ENCODE measurements at regions not wholly inside any gene's neighbourhood (a gene's known extent, or its start where the extent isn't known, plus 50 kb on each side); places are given as distances from the start of the nearest gene placed in this dataset.

DNA sequence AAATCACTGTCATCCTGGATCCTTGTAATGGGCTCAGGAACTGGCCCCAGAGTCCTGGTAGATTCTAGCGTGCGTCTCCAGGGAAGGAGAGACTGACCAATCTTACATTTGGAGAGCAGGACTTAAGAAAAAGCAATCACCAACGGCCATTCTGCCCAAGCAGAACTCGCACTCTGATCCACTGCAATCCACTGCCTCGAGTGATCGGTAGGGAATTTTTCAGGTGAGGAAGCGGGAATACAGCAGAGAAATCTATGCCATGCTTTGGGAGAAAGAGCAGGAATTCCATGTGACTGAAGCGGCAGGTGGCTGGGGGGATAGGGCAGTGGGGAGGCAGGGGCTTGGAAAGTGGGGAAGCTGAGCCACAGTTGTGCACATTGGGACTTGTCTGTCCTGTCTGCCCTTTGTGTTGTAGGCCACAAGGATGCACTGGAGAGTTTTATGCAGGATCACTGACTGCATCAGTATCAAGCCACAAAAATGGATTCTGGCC is 143.9 kb upstream of the HS3ST2 start:
- H3K36me3 Mint-ChIP-seq (ENCODE audit: insufficient read depth, unreplicated experiment): no peaks in the 10 kb centered on the region
- no peak for DNase-seq
- H3K27ac Mint-ChIP-seq (ENCODE audit: unreplicated experiment): no peak overlapping the region
- intact Hi-C loops (cut with micrococcal nuclease; ENCODE audit: unreplicated experiment): no loop called here
- no peaks in the 10 kb centered on the region for H3K4me1 Mint-ChIP-seq (ENCODE audit: low read depth, unreplicated experiment)
- TF ChIP-seq, protein P1, sequence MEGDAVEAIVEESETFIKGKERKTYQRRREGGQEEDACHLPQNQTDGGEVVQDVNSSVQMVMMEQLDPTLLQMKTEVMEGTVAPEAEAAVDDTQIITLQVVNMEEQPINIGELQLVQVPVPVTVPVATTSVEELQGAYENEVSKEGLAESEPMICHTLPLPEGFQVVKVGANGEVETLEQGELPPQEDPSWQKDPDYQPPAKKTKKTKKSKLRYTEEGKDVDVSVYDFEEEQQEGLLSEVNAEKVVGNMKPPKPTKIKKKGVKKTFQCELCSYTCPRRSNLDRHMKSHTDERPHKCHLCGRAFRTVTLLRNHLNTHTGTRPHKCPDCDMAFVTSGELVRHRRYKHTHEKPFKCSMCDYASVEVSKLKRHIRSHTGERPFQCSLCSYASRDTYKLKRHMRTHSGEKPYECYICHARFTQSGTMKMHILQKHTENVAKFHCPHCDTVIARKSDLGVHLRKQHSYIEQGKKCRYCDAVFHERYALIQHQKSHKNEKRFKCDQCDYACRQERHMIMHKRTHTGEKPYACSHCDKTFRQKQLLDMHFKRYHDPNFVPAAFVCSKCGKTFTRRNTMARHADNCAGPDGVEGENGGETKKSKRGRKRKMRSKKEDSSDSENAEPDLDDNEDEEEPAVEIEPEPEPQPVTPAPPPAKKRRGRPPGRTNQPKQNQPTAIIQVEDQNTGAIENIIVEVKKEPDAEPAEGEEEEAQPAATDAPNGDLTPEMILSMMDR (IDR thresholded peaks at IDR 0.05; ENCODE audit: insufficient read depth in 1 of 2, low read depth in 1 of 2, low read length in 1 of 2, severe bottlenecking in 1 of 2, unreplicated experiment in 1 of 2): no peak
- BruUV-seq (replicated peaks): no TSS peak
- H3K4me3 ChIP-seq (ENCODE audit: low read depth, low read length): no peak overlapping the region
- no peaks in the 10 kb centered on the region for H3K9me3 ChIP-seq
- no peaks in the 10 kb centered on the region for H3K36me3 ChIP-seq (ENCODE audit: control insufficient read depth, insufficient read depth, low read length)
- no peak overlapping the region for H3K4me3 Mint-ChIP-seq (ENCODE audit: unreplicated experiment)
- H3K27me3 Mint-ChIP-seq (ENCODE audit: insufficient read depth, unreplicated experiment): no peaks in the 10 kb centered on the region
- peaks cover 2% of the 10 kb centered on the region; the same call in 1 of the 2 replicates for H3K27me3 ChIP-seq (replicated peaks; ENCODE audit: control insufficient read depth, insufficient read depth, low read length)
- H3K4me1 ChIP-seq: no peaks in the 10 kb centered on the region
- ChIA-PET CTCF (interaction anchor here (0.5 to 0.6 kb wide), 2 partner anchors 25 to 391 kb away, joined by 3 read pairs; no protein-coding TSS in a partner anchor), POLR2A (no interaction called here)
- no peaks in the 10 kb centered on the region for H3K9me3 Mint-ChIP-seq (ENCODE audit: unreplicated experiment)

DNA sequence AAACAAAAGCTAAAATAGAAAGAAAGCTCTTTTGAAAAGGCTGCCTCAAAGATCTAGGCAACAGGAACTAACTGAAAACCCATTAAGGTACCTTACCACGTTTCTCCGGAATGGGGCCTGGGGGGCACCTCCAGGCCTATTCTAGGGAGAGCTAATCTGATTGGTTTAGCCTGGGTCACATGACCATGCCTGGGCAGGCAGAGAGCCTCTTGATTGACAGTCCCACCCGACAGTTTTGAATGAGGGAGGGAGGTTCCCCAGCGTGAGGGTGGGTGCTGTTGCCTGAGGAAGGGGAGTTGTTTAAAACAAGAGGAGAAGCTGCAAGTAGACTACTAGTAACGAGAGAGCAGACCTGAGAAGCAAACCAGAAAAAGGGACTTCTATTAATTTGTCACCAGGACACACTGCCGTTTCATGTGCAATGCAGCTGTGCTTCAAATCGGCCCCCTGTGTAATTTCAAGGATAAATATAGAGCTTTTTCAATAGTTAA is 143.4 kb upstream of the HS3ST2 start:
- Histone ChIP-seq H3K9me3 (no peaks in the 10 kb centered on the region), H3K36me3 (ENCODE audit: control insufficient read depth, insufficient read depth, low read length) (no peaks in the 10 kb centered on the region), H3K4me3 (ENCODE audit: low read depth, low read length) (no peak overlapping the region), H3K27me3 (replicated peaks; ENCODE audit: control insufficient read depth, insufficient read depth, low read length) (peaks cover 2% of the 10 kb centered on the region; the same call in 1 of the 2 replicates), H3K4me1 (no peaks in the 10 kb centered on the region)
- ChIA-PET CTCF (interaction anchor here (0.6 kb wide), 1 partner anchor 392 kb away, joined by 3 read pairs; no protein-coding TSS in a partner anchor), POLR2A (no interaction called here)
- Mint-ChIP-seq H3K9me3 (ENCODE audit: unreplicated experiment) (no peaks in the 10 kb centered on the region), H3K27me3 (ENCODE audit: insufficient read depth, unreplicated experiment) (no peaks in the 10 kb centered on the region), H3K4me3 (ENCODE audit: unreplicated experiment) (no peak overlapping the region), H3K4me1 (ENCODE audit: low read depth, unreplicated experiment) (no peaks in the 10 kb centered on the region), H3K27ac (ENCODE audit: unreplicated experiment) (no peak overlapping the region), H3K36me3 (ENCODE audit: insufficient read depth, unreplicated experiment) (no peaks in the 10 kb centered on the region)
- intact Hi-C loops (cut with micrococcal nuclease; ENCODE audit: unreplicated experiment): no loop called here
- no TSS peak for BruUV-seq (replicated peaks)
- DNase-seq: peak; percentile 58 to 71
- TF ChIP-seq, protein P1 (IDR thresholded peaks at IDR 0.05; ENCODE audit: insufficient read depth in 1 of 2, low read depth in 1 of 2, low read length in 1 of 2, severe bottlenecking in 1 of 2, unreplicated experiment in 1 of 2): no peak

DNA sequence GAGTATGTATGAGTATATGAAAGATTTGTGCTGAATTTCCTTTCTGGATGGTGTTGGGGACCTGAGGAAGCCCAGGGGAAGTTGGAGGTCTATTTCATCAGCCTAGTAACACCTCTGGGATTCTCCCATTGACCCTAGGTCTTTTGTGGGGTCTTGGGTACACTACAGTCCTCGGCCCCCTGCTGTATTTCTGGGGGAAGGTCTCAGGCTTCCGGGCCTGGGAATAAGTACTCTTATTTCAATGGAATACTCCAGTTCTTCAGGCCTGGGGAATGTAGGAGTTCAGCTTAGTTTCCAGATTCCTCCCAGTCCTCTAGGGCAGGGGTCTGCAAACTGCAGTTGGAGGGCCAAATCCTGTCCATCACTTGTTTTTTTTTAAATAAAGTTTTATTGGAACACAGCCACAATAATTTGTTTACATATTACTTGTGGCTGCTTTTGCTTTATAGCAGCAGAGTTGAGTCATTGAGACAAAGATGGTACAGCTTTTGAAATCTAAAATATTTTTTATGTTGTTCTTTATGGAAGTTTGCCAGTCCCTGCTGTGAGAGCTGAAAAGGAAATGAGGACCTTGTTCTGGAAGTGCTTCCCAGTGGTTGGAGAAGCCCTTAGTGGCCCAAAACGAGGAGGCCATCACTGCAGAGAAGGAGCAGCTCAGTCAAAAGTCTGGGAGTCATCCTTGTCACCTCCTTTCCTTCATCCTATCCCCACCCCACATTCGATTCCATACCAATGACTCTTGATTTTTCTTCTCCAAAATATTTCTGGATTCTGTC is 142.5 kb upstream of the HS3ST2 start:
- Histone ChIP-seq H3K9me3 (no peaks in the 10 kb centered on the region), H3K4me1 (no peaks in the 10 kb centered on the region), H3K27me3 (replicated peaks; ENCODE audit: control insufficient read depth, insufficient read depth, low read length) (peaks cover 2% of the 10 kb centered on the region; the same call in 1 of the 2 replicates), H3K4me3 (ENCODE audit: low read depth, low read length) (no peak overlapping the region), H3K36me3 (ENCODE audit: control insufficient read depth, insufficient read depth, low read length) (no peaks in the 10 kb centered on the region)
- POLR2A ChIA-PET: no interaction called here
- DNase-seq: no peak
- Mint-ChIP-seq H3K4me1 (ENCODE audit: low read depth, unreplicated experiment) (no peaks in the 10 kb centered on the region), H3K27me3 (ENCODE audit: insufficient read depth, unreplicated experiment) (no peaks in the 10 kb centered on the region), H3K36me3 (ENCODE audit: insufficient read depth, unreplicated experiment) (no peaks in the 10 kb centered on the region), H3K27ac (ENCODE audit: unreplicated experiment) (no peak overlapping the region), H3K4me3 (ENCODE audit: unreplicated experiment) (no peak overlapping the region), H3K9me3 (ENCODE audit: unreplicated experiment) (no peaks in the 10 kb centered on the region)
- CTCF ChIA-PET: no interaction called here
- TF ChIP-seq, protein P1 (IDR thresholded peaks at IDR 0.05; ENCODE audit: insufficient read depth in 1 of 2, low read depth in 1 of 2, low read length in 1 of 2, severe bottlenecking in 1 of 2, unreplicated experiment in 1 of 2): no peak
- BruUV-seq (replicated peaks): no TSS peak
- intact Hi-C loops (cut with micrococcal nuclease; ENCODE audit: unreplicated experiment): no loop called here

All from Caco-2 (cell line).